ENCODE measurements at regions not wholly inside any gene's neighbourhood (a gene's known extent, or its start where the extent isn't known, plus 50 kb on each side); places are given as distances from the start of the nearest gene placed in this dataset.

- no peak overlapping the region for H3K4me3 ChIP-seq (ENCODE audit: low read length)
- no peaks in the 10 kb centered on the region for H3K9me2 ChIP-seq (replicated peaks; ENCODE audit: control insufficient read depth, low read length)
- no peaks in the 10 kb centered on the region for H3F3A ChIP-seq (ENCODE audit: control insufficient read depth, insufficient read depth)
- no peaks in the 10 kb centered on the region for H3K9me3 ChIP-seq (ENCODE audit: control insufficient read depth, insufficient read depth, low read length)
- H3K4me2 ChIP-seq (ENCODE audit: low read length) = no peak overlapping the region
- no peaks in the 10 kb centered on the region for H3K36me3 ChIP-seq (ENCODE audit: control insufficient read depth, low read length)
- H3K79me2 ChIP-seq (ENCODE audit: control insufficient read depth, low read length) = no peaks in the 10 kb centered on the region
- no peaks in the 10 kb centered on the region for H3K27me3 ChIP-seq (ENCODE audit: control insufficient read depth, low read length)
- TF ChIP-seq EZH2phosphoT487 (IDR thresholded peaks at IDR 0.05; ENCODE audit: borderline replicate concordance, low read length) (no peak), CTCF (IDR thresholded peaks at IDR 0.05; ENCODE audit: low read depth, low read length, poor library complexity, severe bottlenecking) (no peak)
- no peaks in the 10 kb centered on the region for H4K20me1 ChIP-seq (ENCODE audit: control insufficient read depth, insufficient read depth, low read depth, low read length)
- no peak overlapping the region for H3K27ac ChIP-seq (ENCODE audit: low read depth, low read length)
- no peaks in the 10 kb centered on the region for H3K4me1 ChIP-seq (ENCODE audit: control insufficient read depth, low read length)
These were observed 542.0 kb downstream of the DHX35 start for GRCh38 chr20:39503902-39504709.

- no peaks in the 10 kb centered on the region for H3K4me1 ChIP-seq (ENCODE audit: control insufficient read depth, low read length)
- TF ChIP-seq EZH2phosphoT487 (IDR thresholded peaks at IDR 0.05; ENCODE audit: borderline replicate concordance, low read length) = no peak
- TF ChIP-seq CTCF (IDR thresholded peaks at IDR 0.05; ENCODE audit: low read depth, low read length, poor library complexity, severe bottlenecking) = no peak
- no peaks in the 10 kb centered on the region for H3F3A ChIP-seq (ENCODE audit: control insufficient read depth, insufficient read depth)
- no peaks in the 10 kb centered on the region for H3K79me2 ChIP-seq (ENCODE audit: control insufficient read depth, low read length)
- no peaks in the 10 kb centered on the region for H4K20me1 ChIP-seq (ENCODE audit: control insufficient read depth, insufficient read depth, low read depth, low read length)
- no peaks in the 10 kb centered on the region for H3K9me2 ChIP-seq (replicated peaks; ENCODE audit: control insufficient read depth, low read length)
- no peak overlapping the region for H3K4me3 ChIP-seq (ENCODE audit: low read length)
- no peaks in the 10 kb centered on the region for H3K36me3 ChIP-seq (ENCODE audit: control insufficient read depth, low read length)
- no peaks in the 10 kb centered on the region for H3K9me3 ChIP-seq (ENCODE audit: control insufficient read depth, insufficient read depth, low read length)
- H3K4me2 ChIP-seq (ENCODE audit: low read length) = no peak overlapping the region
- H3K27me3 ChIP-seq (ENCODE audit: control insufficient read depth, low read length) = no peaks in the 10 kb centered on the region; the same call in 1 of the 2 replicates
- H3K27ac ChIP-seq (ENCODE audit: low read depth, low read length) = no peak overlapping the region
These were observed 530.2 kb downstream of the DHX35 start for GRCh38 chr20:39492223-39492797.

- Histone ChIP-seq H3F3A (ENCODE audit: control insufficient read depth, insufficient read depth) (no peaks in the 10 kb centered on the region), H3K79me2 (ENCODE audit: control insufficient read depth, low read length) (no peaks in the 10 kb centered on the region), H3K4me2 (ENCODE audit: low read length) (no peak overlapping the region), H3K9me3 (ENCODE audit: control insufficient read depth, insufficient read depth, low read length) (no peaks in the 10 kb centered on the region), H3K27ac (ENCODE audit: low read depth, low read length) (no peak overlapping the region), H3K9me2 (replicated peaks; ENCODE audit: control insufficient read depth, low read length) (no peaks in the 10 kb centered on the region), H3K27me3 (ENCODE audit: control insufficient read depth, low read length) (no peaks in the 10 kb centered on the region; the same call in 1 of the 2 replicates), H4K20me1 (ENCODE audit: control insufficient read depth, insufficient read depth, low read depth, low read length) (no peaks in the 10 kb centered on the region), H3K36me3 (ENCODE audit: control insufficient read depth, low read length) (no peaks in the 10 kb centered on the region), H3K4me3 (ENCODE audit: low read length) (no peak overlapping the region), H3K4me1 (ENCODE audit: control insufficient read depth, low read length) (no peaks in the 10 kb centered on the region)
- TF ChIP-seq EZH2phosphoT487 (IDR thresholded peaks at IDR 0.05; ENCODE audit: borderline replicate concordance, low read length) = no peak
- no peak for TF ChIP-seq CTCF (IDR thresholded peaks at IDR 0.05; ENCODE audit: low read depth, low read length, poor library complexity, severe bottlenecking)
These were observed 529.6 kb downstream of the DHX35 start for GRCh38 chr20:39491711-39492110.

Measured in DOHH2 (cell line).